ENCODE measurements at regions not wholly inside any gene's neighbourhood (a gene's known extent, or its start where the extent isn't known, plus 50 kb on each side); places are given as distances from the start of the nearest gene placed in this dataset.

- H3K36me3 ChIP-seq, result no peaks in the 10 kb centered on the region
- H3K4me1 ChIP-seq (replicated peaks), result no peaks in the 10 kb centered on the region
- no peak overlapping the region for H3K27ac ChIP-seq
- H3K27me3 ChIP-seq (replicated peaks; ENCODE audit: insufficient read depth), result no peaks in the 10 kb centered on the region
- H3K9me3 ChIP-seq, result no peaks in the 10 kb centered on the region
- no peak for TF ChIP-seq POLR2AphosphoS5 (IDR thresholded peaks at IDR 0.05)
- TF ChIP-seq POLR2A (IDR thresholded peaks at IDR 0.05), result no peak
- no peak for TF ChIP-seq CTCF (IDR thresholded peaks at IDR 0.05)
- 46% methylated on average over 4 of the region's 4 CpGs for WGBS
- DNase-seq (ENCODE audit: low spot score), result no peak
- intact Hi-C loops (cut with DNase I), result no loop called here
- no peak overlapping the region for H3K4me3 ChIP-seq
These were observed 1377.5 kb upstream of the TMEM132C start for GRCh38 chr12:126889501-126889900.

GRCh38 chr12:126890097-126890496, 1376.9 kb upstream of the TMEM132C start:
- Histone ChIP-seq H3K9me3 (no peaks in the 10 kb centered on the region), H3K27ac (no peak overlapping the region), H3K4me3 (no peak overlapping the region), H3K4me1 (replicated peaks) (no peaks in the 10 kb centered on the region), H3K27me3 (replicated peaks; ENCODE audit: insufficient read depth) (no peaks in the 10 kb centered on the region), H3K36me3 (no peaks in the 10 kb centered on the region)
- intact Hi-C loops (cut with DNase I), result no loop called here
- 86% methylated on average over 2 of the region's 2 CpGs for WGBS
- no peak for TF ChIP-seq POLR2AphosphoS5 (IDR thresholded peaks at IDR 0.05)
- no peak for TF ChIP-seq POLR2A (IDR thresholded peaks at IDR 0.05)
- no peak for TF ChIP-seq CTCF (IDR thresholded peaks at IDR 0.05)
- no peak for DNase-seq (ENCODE audit: low spot score)

- TF ChIP-seq CTCF (IDR thresholded peaks at IDR 0.05), result no peak
- TF ChIP-seq POLR2AphosphoS5 (IDR thresholded peaks at IDR 0.05), result no peak
- TF ChIP-seq POLR2A (IDR thresholded peaks at IDR 0.05), result no peak
- 100% methylated on average over 1 of the region's 1 CpG for WGBS
- H3K36me3 ChIP-seq, result no peaks in the 10 kb centered on the region
- no peak overlapping the region for H3K27ac ChIP-seq
- no peaks in the 10 kb centered on the region for H3K4me1 ChIP-seq (replicated peaks)
- H3K4me3 ChIP-seq, result no peak overlapping the region
- no peaks in the 10 kb centered on the region for H3K9me3 ChIP-seq
- no peaks in the 10 kb centered on the region for H3K27me3 ChIP-seq (replicated peaks; ENCODE audit: insufficient read depth)
- no peak for DNase-seq (ENCODE audit: low spot score)
- intact Hi-C loops (cut with DNase I), result no loop called here
These were observed 1375.2 kb upstream of the TMEM132C start for GRCh38 chr12:126891789-126892188.

GRCh38 chr12:126895951-126896913, 1370.7 kb upstream of the TMEM132C start:
- WGBS, result 51% methylated on average over 4 of the region's 4 CpGs
- intact Hi-C loops (cut with DNase I), result no loop called here
- Histone ChIP-seq H3K9me3 (no peaks in the 10 kb centered on the region), H3K4me1 (replicated peaks) (no peaks in the 10 kb centered on the region), H3K27ac (no peak overlapping the region), H3K4me3 (no peak overlapping the region), H3K36me3 (no peaks in the 10 kb centered on the region), H3K27me3 (replicated peaks; ENCODE audit: insufficient read depth) (no peaks in the 10 kb centered on the region)
- TF ChIP-seq CTCF (IDR thresholded peaks at IDR 0.05) (no peak), POLR2AphosphoS5 (IDR thresholded peaks at IDR 0.05) (peak; percentile 4)
- DNase-seq (ENCODE audit: low spot score), result no peak

GRCh38 chr12:126897102-126897501, 1369.9 kb upstream of the TMEM132C start:
- WGBS, result 74% methylated on average over 1 of the region's 1 CpG
- no peak for DNase-seq (ENCODE audit: low spot score)
- intact Hi-C loops (cut with DNase I), result no loop called here

More at GRCh38 chr12:126897102-126897501, 1369.9 kb upstream of the TMEM132C start:
- no peak for TF ChIP-seq CTCF (IDR thresholded peaks at IDR 0.05)
- TF ChIP-seq POLR2AphosphoS5 (IDR thresholded peaks at IDR 0.05), result no peak
- TF ChIP-seq POLR2A (IDR thresholded peaks at IDR 0.05), result no peak
- no peaks in the 10 kb centered on the region for H3K27me3 ChIP-seq (replicated peaks; ENCODE audit: insufficient read depth)
- H3K36me3 ChIP-seq, result no peaks in the 10 kb centered on the region
- H3K27ac ChIP-seq, result no peak overlapping the region
- no peak overlapping the region for H3K4me3 ChIP-seq
- H3K4me1 ChIP-seq (replicated peaks), result no peaks in the 10 kb centered on the region
- H3K9me3 ChIP-seq, result no peaks in the 10 kb centered on the region

Data from prostate gland (tissue), 2 donors.